Prostate gland (tissue), 2 donors: ENCODE measurements at regions not wholly inside any gene's neighbourhood (a gene's known extent, or its start where the extent isn't known, plus 50 kb on each side); places are given as distances from the start of the nearest gene placed in this dataset.

Experiments used
- POLR2A ChIP-seq: fragments of 450-650 bp; IDR thresholded peaks from one replicate; pipeline ENCODE4 v1.6.1; 2016; ENCODE audit warnings: antibody characterized with exemption, mild to moderate bottlenecking
- POLR2AphosphoS5 ChIP-seq: sonication (generic); formaldehyde crosslinking; IDR thresholded peaks from one replicate; pipeline ENCODE4 v1.6.1; 2017; ENCODE audit warnings: antibody characterized with exemption
- TF ChIP-seq, protein P1 (sequence below), 4 experiments: fragments of 200-600 bp in 2 of 4; fragments of 450-650 bp in 2 of 4; sonication (generic) in 2 of 4; IDR thresholded peaks; 1 replicate in 3 of 4; 2 replicates in 1 of 4; pipeline ENCODE4 v1.5.1; 2016 to 2019; ENCODE audit warnings: antibody characterized with exemption in 4 of 4, mild to moderate bottlenecking in 2 of 4, moderate library complexity in 2 of 4

DNA sequence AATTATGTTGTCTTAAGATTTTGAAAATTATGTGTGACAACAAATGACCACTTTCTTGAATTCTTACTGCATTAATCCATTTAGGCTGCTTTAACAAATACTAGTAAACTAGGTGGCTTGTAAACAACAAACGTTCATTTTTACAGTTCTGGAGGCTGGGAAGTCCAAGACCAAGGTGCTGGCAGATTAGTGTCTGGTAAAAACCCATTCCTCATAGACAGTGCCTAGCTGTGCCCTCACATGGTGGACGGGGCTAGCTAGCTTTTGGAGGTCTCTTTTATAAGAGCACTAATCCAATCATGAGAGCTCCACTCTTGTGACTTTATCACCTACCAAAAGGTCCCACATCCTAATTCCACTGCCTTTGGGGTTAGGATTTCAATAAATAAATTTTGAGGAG, 425.8 kb downstream of the SPRY1 start:
- TF ChIP-seq POLR2A (no peak), POLR2AphosphoS5 (no peak)
- TF ChIP-seq, protein P1, sequence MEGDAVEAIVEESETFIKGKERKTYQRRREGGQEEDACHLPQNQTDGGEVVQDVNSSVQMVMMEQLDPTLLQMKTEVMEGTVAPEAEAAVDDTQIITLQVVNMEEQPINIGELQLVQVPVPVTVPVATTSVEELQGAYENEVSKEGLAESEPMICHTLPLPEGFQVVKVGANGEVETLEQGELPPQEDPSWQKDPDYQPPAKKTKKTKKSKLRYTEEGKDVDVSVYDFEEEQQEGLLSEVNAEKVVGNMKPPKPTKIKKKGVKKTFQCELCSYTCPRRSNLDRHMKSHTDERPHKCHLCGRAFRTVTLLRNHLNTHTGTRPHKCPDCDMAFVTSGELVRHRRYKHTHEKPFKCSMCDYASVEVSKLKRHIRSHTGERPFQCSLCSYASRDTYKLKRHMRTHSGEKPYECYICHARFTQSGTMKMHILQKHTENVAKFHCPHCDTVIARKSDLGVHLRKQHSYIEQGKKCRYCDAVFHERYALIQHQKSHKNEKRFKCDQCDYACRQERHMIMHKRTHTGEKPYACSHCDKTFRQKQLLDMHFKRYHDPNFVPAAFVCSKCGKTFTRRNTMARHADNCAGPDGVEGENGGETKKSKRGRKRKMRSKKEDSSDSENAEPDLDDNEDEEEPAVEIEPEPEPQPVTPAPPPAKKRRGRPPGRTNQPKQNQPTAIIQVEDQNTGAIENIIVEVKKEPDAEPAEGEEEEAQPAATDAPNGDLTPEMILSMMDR (IDR thresholded peaks at IDR 0.05): no peak
